ENCODE measurements at regions not wholly inside any gene's neighbourhood (a gene's known extent, or its start where the extent isn't known, plus 50 kb on each side); places are given as distances from the start of the nearest gene placed in this dataset.

DNA sequence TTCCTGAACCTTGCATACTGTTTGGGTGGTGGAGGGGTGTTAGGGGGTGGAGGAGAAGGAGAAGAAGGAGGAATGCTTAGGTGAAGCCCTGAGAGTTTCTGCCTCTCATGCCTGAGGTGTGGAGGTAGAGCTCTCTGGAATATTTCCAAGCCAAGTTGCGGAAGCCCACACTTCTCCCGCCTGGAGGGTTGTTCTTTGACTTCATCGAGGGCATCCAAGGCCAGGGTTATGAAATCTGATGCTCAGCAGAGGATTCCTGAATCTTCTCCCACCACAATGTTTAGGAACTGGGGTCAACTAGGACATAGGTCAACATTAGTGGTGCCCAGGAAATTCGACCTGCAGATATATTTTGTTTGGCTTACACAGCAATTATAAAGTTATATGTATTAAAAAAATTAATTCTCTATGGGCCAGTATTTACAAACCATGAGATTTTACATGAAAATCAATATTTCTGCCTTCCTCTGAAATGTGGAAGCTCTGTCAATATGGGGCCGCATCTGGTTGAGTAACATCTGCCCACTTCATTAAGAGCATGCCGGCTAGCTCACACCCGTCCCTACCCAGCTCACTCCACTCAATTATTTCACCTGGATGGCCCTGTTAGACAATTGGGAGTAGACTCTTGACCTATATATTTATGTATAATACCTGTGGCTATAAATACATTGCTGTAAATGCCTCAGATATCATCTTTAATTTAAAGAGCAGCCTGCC is 257.1 kb upstream of the ZFP64 start:
- Histone ChIP-seq H3K9me2 (replicated peaks; ENCODE audit: low read depth, low read length) (no peaks in the 10 kb centered on the region), H3K4me2 (ENCODE audit: low read depth, low read length, poor library complexity, severe bottlenecking) (no peak overlapping the region), H3K79me2 (ENCODE audit: insufficient read depth, low read length) (no peaks in the 10 kb centered on the region), H3K36me3 (ENCODE audit: insufficient read depth, low read length) (no peaks in the 10 kb centered on the region), H3F3A (ENCODE audit: low read depth) (no peaks in the 10 kb centered on the region), H3K9me3 (ENCODE audit: insufficient read depth, low read depth, low read length) (no peaks in the 10 kb centered on the region), H3K4me1 (ENCODE audit: insufficient read depth, low read length, poor library complexity, severe bottlenecking) (no peaks in the 10 kb centered on the region), H3K27me3 (ENCODE audit: insufficient read depth, low read length, poor library complexity, severe bottlenecking) (no peaks in the 10 kb centered on the region), H4K20me1 (ENCODE audit: insufficient read depth, low read length, poor library complexity, severe bottlenecking) (no peaks in the 10 kb centered on the region), H3K9ac (ENCODE audit: low read depth, low read length, poor library complexity, severe bottlenecking) (no peak overlapping the region), H3K4me3 (ENCODE audit: low read length, poor library complexity, severe bottlenecking) (no peak overlapping the region), H2AFZ (ENCODE audit: low read length) (no peak overlapping the region)
- TF ChIP-seq EZH2phosphoT487 (IDR thresholded peaks at IDR 0.05; ENCODE audit: borderline replicate concordance), result no peak
- TF ChIP-seq, protein P1, sequence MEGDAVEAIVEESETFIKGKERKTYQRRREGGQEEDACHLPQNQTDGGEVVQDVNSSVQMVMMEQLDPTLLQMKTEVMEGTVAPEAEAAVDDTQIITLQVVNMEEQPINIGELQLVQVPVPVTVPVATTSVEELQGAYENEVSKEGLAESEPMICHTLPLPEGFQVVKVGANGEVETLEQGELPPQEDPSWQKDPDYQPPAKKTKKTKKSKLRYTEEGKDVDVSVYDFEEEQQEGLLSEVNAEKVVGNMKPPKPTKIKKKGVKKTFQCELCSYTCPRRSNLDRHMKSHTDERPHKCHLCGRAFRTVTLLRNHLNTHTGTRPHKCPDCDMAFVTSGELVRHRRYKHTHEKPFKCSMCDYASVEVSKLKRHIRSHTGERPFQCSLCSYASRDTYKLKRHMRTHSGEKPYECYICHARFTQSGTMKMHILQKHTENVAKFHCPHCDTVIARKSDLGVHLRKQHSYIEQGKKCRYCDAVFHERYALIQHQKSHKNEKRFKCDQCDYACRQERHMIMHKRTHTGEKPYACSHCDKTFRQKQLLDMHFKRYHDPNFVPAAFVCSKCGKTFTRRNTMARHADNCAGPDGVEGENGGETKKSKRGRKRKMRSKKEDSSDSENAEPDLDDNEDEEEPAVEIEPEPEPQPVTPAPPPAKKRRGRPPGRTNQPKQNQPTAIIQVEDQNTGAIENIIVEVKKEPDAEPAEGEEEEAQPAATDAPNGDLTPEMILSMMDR (conservative IDR thresholded peaks at IDR 0.05; ENCODE audit: low read length), result no peak

DNA sequence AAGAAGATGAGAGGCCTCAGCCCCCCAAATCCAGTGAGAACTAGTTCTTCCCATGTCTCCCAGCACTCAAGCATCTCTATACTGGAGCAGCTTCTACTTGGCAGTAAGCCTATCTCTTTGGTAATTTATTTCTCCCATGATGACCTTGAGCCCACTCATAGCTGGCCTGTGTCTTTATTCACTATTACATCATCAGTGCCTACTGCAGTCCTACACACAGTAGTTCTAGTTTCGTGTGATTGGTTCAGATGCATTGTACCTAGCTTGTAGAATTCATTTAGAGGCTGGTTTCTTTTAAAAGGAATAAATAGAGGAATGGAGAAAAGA is 255.6 kb upstream of the ZFP64 start:
- H3K9me2 ChIP-seq (replicated peaks; ENCODE audit: low read depth, low read length), result no peaks in the 10 kb centered on the region
- H4K20me1 ChIP-seq (ENCODE audit: insufficient read depth, low read length, poor library complexity, severe bottlenecking), result no peaks in the 10 kb centered on the region
- no peak for TF ChIP-seq EZH2phosphoT487 (IDR thresholded peaks at IDR 0.05; ENCODE audit: borderline replicate concordance)
- TF ChIP-seq, protein P1 (conservative IDR thresholded peaks at IDR 0.05; ENCODE audit: low read length), result no peak
- H3K4me2 ChIP-seq (ENCODE audit: low read depth, low read length, poor library complexity, severe bottlenecking), result no peak overlapping the region
- H2AFZ ChIP-seq (ENCODE audit: low read length), result no peak overlapping the region
- H3K36me3 ChIP-seq (ENCODE audit: insufficient read depth, low read length), result no peaks in the 10 kb centered on the region
- no peaks in the 10 kb centered on the region for H3K9me3 ChIP-seq (ENCODE audit: insufficient read depth, low read depth, low read length)
- no peaks in the 10 kb centered on the region for H3K4me1 ChIP-seq (ENCODE audit: insufficient read depth, low read length, poor library complexity, severe bottlenecking)
- no peak overlapping the region for H3K9ac ChIP-seq (ENCODE audit: low read depth, low read length, poor library complexity, severe bottlenecking)
- H3K27me3 ChIP-seq (ENCODE audit: insufficient read depth, low read length, poor library complexity, severe bottlenecking), result no peaks in the 10 kb centered on the region
- no peaks in the 10 kb centered on the region for H3K79me2 ChIP-seq (ENCODE audit: insufficient read depth, low read length)
- H3F3A ChIP-seq (ENCODE audit: low read depth), result no peaks in the 10 kb centered on the region
- no peak overlapping the region for H3K4me3 ChIP-seq (ENCODE audit: low read length, poor library complexity, severe bottlenecking)

DNA sequence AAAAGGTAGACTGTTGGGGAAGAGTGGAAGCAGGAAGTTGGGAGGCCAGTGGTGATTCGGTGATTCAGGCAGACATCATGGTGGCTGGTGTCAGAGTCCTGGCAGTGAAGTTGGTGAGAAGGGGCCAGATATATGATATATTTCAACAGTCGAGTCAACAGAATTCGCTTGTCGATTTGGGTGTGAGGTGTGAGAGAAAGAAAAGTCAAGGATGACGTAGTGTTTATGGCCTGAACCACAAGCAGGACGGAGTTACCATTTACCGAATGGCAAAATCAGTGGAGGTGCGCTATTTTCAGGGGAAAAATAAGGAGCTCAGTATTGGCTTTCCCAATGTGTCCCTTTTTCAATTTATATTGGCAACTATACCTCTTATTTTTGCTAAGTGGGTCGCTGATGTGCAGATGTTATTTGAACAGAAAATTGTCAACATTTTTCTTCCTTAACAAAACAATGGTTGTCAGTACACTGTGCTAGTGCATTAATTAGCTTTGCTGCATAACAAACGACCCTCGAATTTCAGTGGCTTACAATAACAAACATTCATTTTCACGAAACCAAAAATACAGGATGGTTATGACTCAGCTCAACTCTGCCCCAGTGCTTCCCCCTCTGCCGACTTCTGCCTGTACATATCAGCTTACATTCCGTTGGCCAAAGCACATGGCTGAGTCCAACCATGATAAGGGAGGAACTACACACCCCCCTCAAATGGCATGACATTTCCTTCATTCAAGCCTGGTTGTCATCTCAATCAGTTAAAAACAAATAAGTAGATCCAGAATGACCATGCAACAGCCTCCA is 255.0 kb upstream of the ZFP64 start:
- no peaks in the 10 kb centered on the region for H3K36me3 ChIP-seq (ENCODE audit: insufficient read depth, low read length)
- H3K79me2 ChIP-seq (ENCODE audit: insufficient read depth, low read length), result no peaks in the 10 kb centered on the region
- TF ChIP-seq EZH2phosphoT487 (IDR thresholded peaks at IDR 0.05; ENCODE audit: borderline replicate concordance), result no peak
- TF ChIP-seq, protein P1 (conservative IDR thresholded peaks at IDR 0.05; ENCODE audit: low read length), result no peak
- H3F3A ChIP-seq (ENCODE audit: low read depth), result no peaks in the 10 kb centered on the region
- H3K9me2 ChIP-seq (replicated peaks; ENCODE audit: low read depth, low read length), result no peaks in the 10 kb centered on the region
- no peak overlapping the region for H3K9ac ChIP-seq (ENCODE audit: low read depth, low read length, poor library complexity, severe bottlenecking)
- H4K20me1 ChIP-seq (ENCODE audit: insufficient read depth, low read length, poor library complexity, severe bottlenecking), result no peaks in the 10 kb centered on the region
- H3K4me3 ChIP-seq (ENCODE audit: low read length, poor library complexity, severe bottlenecking), result no peak overlapping the region
- H3K27me3 ChIP-seq (ENCODE audit: insufficient read depth, low read length, poor library complexity, severe bottlenecking), result no peaks in the 10 kb centered on the region
- no peak overlapping the region for H2AFZ ChIP-seq (ENCODE audit: low read length)
- H3K4me2 ChIP-seq (ENCODE audit: low read depth, low read length, poor library complexity, severe bottlenecking), result no peak overlapping the region
- no peaks in the 10 kb centered on the region for H3K4me1 ChIP-seq (ENCODE audit: insufficient read depth, low read length, poor library complexity, severe bottlenecking)
- no peaks in the 10 kb centered on the region for H3K9me3 ChIP-seq (ENCODE audit: insufficient read depth, low read depth, low read length)
